NCI-H1105 treated with DMSO at 0.1 percent for 48 hours (cell line): ENCODE measurements at regions not wholly inside any gene's neighbourhood (a gene's known extent, or its start where the extent isn't known, plus 50 kb on each side); places are given as distances from the start of the nearest gene placed in this dataset.

Source experiments
- DNase-seq: peaks from one replicate; lab custom pipeline; 2025; lab: John Stamatoyannopoulos, UW

GRCh38 chr1:69319287-69319686, 248.4 kb upstream of the LRRC7 start:
- no peak for DNase-seq

GRCh38 chr1:69320757-69321211, 246.9 kb upstream of the LRRC7 start:
- no peak for DNase-seq

GRCh38 chr1:69321311-69321710, 246.4 kb upstream of the LRRC7 start:
- DNase-seq: no peak

GRCh38 chr1:69328186-69328585, 239.5 kb upstream of the LRRC7 start:
- DNase-seq: no peak

GRCh38 chr1:69363236-69363635, 204.5 kb upstream of the LRRC7 start:
- DNase-seq: no peak

- no peak for DNase-seq
Observed at GRCh38 chr1:69373520-69373919, 194.2 kb upstream of the LRRC7 start.

- no peak for DNase-seq
Observed at GRCh38 chr1:69376408-69376807, 191.3 kb upstream of the LRRC7 start.

GRCh38 chr1:69377507-69377906, 190.2 kb upstream of the LRRC7 start:
- no peak for DNase-seq

- DNase-seq: no peak
Observed at GRCh38 chr1:69388044-69388443, 179.7 kb upstream of the LRRC7 start.

GRCh38 chr1:69400128-69400527, 167.6 kb upstream of the LRRC7 start:
- DNase-seq: no peak

- no peak for DNase-seq
Observed at GRCh38 chr1:69401879-69402278, 165.8 kb upstream of the LRRC7 start.

- no peak for DNase-seq
Observed at GRCh38 chr1:69403756-69404320, 163.9 kb upstream of the LRRC7 start.

GRCh38 chr1:69404486-69404885, 163.2 kb upstream of the LRRC7 start:
- DNase-seq: no peak

GRCh38 chr1:69406244-69406643, 161.5 kb upstream of the LRRC7 start:
- no peak for DNase-seq

- DNase-seq: no peak
Observed at GRCh38 chr1:69409731-69410456, 157.8 kb upstream of the LRRC7 start.

- no peak for DNase-seq
Observed at GRCh38 chr1:69410457-69410850, 157.3 kb upstream of the LRRC7 start.

GRCh38 chr1:69410893-69411292, 156.8 kb upstream of the LRRC7 start:
- no peak for DNase-seq

- no peak for DNase-seq
Observed at GRCh38 chr1:69411617-69412016, 156.1 kb upstream of the LRRC7 start.

GRCh38 chr1:69413129-69413528, 154.6 kb upstream of the LRRC7 start:
- DNase-seq: no peak

GRCh38 chr1:69414574-69414973, 153.1 kb upstream of the LRRC7 start:
- DNase-seq: no peak

- DNase-seq: no peak
Observed at GRCh38 chr1:69421286-69421685, 146.4 kb upstream of the LRRC7 start.

GRCh38 chr1:69425871-69426270, 141.9 kb upstream of the LRRC7 start:
- DNase-seq: no peak

GRCh38 chr1:69426401-69426800, 141.3 kb upstream of the LRRC7 start:
- no peak for DNase-seq

GRCh38 chr1:69433073-69433472, 134.6 kb upstream of the LRRC7 start:
- DNase-seq: no peak
